Esophagus (tissue), 2 donors: ENCODE measurements at regions not wholly inside any gene's neighbourhood (a gene's known extent, or its start where the extent isn't known, plus 50 kb on each side); places are given as distances from the start of the nearest gene placed in this dataset.

ENCODE experiments used
- H3K27ac ChIP-seq, 2 donors: one replicate each; pipeline ENCODE4 v1.5.1; 2013; ENCODE audit warnings: low read depth in 2 of 2, mild to moderate bottlenecking in 2 of 2, inconsistent platforms in 1 of 2, low read length in 1 of 2, moderate library complexity in 1 of 2
- H3K27me3 ChIP-seq, 2 donors: one replicate each; pipeline ENCODE4 v1.6.1; 2013; ENCODE audit warnings: low read length in 2 of 2, control low read depth in 1 of 2, mild to moderate bottlenecking in 1 of 2; ENCODE audit not compliant: insufficient read depth in 2 of 2, control insufficient read depth in 1 of 2
- H3K36me3 ChIP-seq, 2 donors: one replicate each; pipeline ENCODE4 v1.6.1; 2013; ENCODE audit warnings: low read length in 1 of 2; ENCODE audit not compliant: control insufficient read depth in 2 of 2, insufficient read depth in 2 of 2
- H3K4me1 ChIP-seq, 2 donors: one replicate each; pipeline ENCODE4 v1.6.1; 2013; ENCODE audit warnings: low read length in 1 of 2; ENCODE audit not compliant: control insufficient read depth in 2 of 2, insufficient read depth in 2 of 2
- H3K4me3 ChIP-seq, 2 donors: one replicate each; pipeline ENCODE4 v1.5.1; 2013; ENCODE audit warnings: low read length in 2 of 2, mild to moderate bottlenecking in 2 of 2, low read depth in 1 of 2, moderate library complexity in 1 of 2
- H3K9me3 ChIP-seq, 2 donors: one replicate each; pipeline ENCODE4 v1.6.1; 2013; ENCODE audit warnings: mild to moderate bottlenecking in 2 of 2, low read depth in 1 of 2, low read length in 1 of 2, moderate library complexity in 1 of 2; ENCODE audit not compliant: control insufficient read depth in 2 of 2, insufficient read depth in 1 of 2
- WGBS, 2 donors: extraction: QIAGEN DNeasy Blood & Tissue Kit; methylation state at CpG; one replicate each; pipeline ENCODE4 v1.1.7; 2013; 5-methylcytosine and 5-hydroxymethylcytosine counted together
- donor health status: healthy with polysubstance abuse.
- donor health status: Bipolar disorder and iron deficiency.

GRCh38 chr5:21152611-21153010 lies 1164.6 kb upstream of the CDH18 start:
- no peak overlapping the region for H3K27ac ChIP-seq
- H3K4me1 ChIP-seq: no peaks in the 10 kb centered on the region
- H3K36me3 ChIP-seq: no peaks in the 10 kb centered on the region
- peaks cover 0 to 2% of the 10 kb centered on the region in 2 donors for H3K9me3 ChIP-seq
- H3K27me3 ChIP-seq: no peaks in the 10 kb centered on the region
- no peak overlapping the region for H3K4me3 ChIP-seq

DNA sequence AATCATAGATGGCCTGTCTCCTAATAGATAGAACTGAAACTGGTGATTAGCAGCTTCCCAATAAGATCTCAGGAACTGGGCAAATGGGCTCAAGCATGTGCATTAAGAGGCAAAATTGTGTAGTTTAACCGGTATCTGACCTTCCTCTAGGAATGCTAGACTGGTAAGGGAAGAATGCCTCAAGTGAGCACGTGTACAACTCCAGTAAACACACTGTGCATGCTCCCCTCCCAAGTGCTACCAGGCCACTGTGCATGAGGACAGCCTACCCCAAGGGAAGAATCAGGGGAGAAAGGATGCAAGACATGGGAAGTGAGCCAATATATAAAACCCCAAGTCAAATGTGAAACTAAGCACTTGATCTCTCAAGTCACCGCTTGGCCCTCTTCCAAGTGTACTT lies 1157.4 kb upstream of the CDH18 start:
- no peaks in the 10 kb centered on the region for H3K27me3 ChIP-seq
- H3K4me3 ChIP-seq: no peak overlapping the region
- no peaks in the 10 kb centered on the region for H3K9me3 ChIP-seq
- 68 to 72% methylated on average over 3 of the region's 3 CpGs for WGBS, 2 donors
- H3K36me3 ChIP-seq: no peaks in the 10 kb centered on the region
- H3K4me1 ChIP-seq: no peaks in the 10 kb centered on the region
- H3K27ac ChIP-seq: no peak overlapping the region

DNA sequence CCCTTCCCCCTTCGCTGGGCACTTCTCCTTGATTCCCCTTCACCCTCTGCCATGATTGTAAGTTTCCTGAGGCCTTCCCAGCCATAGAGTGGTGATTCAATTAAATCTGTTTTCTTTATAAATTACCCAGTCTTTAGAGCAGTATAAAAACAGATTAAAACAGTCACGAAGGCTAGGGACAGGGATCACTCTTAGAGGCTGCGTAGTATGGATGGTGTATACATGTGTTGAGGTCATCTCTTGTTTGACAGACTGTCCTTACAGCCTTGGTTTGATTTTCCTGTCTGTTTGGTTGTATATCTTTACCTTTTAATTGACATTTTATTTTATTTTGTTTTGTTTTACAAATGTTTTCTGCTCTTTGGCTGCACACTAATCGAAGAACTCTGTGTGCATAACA lies 1155.7 kb upstream of the CDH18 start:
- Histone ChIP-seq H3K27ac (no peak overlapping the region), H3K36me3 (no peaks in the 10 kb centered on the region), H3K9me3 (no peaks in the 10 kb centered on the region), H3K4me3 (no peak overlapping the region), H3K4me1 (no peaks in the 10 kb centered on the region), H3K27me3 (no peaks in the 10 kb centered on the region)
- WGBS, 2 donors: 80 to 88% methylated on average over 4 of the region's 4 CpGs

DNA sequence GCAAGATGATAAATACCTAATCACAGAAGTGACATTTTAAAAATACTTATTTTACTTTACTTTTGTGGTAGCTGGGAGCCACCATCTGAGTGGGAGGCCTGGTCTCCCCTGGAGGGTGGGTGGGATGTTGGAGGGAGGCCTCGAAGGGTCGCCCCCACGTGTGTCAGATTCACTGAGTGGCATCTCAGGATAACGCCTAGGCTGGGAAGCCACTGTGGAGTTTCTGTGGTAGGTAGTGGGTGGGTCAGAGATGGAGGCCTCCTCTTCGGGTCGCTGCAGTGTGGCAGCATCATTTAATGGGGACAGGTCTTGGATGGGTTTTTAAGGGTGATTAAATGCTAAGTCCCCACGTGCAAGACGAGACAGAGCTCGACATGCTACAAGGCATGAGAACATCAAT lies 1154.8 kb upstream of the CDH18 start:
- no peak overlapping the region for H3K27ac ChIP-seq
- H3K4me3 ChIP-seq: no peak overlapping the region
- no peaks in the 10 kb centered on the region for H3K27me3 ChIP-seq
- no peaks in the 10 kb centered on the region for H3K9me3 ChIP-seq
- H3K36me3 ChIP-seq: no peaks in the 10 kb centered on the region
- WGBS, 2 donors: 90 to 92% methylated on average over 9 of the region's 9 CpGs
- H3K4me1 ChIP-seq: no peaks in the 10 kb centered on the region

DNA sequence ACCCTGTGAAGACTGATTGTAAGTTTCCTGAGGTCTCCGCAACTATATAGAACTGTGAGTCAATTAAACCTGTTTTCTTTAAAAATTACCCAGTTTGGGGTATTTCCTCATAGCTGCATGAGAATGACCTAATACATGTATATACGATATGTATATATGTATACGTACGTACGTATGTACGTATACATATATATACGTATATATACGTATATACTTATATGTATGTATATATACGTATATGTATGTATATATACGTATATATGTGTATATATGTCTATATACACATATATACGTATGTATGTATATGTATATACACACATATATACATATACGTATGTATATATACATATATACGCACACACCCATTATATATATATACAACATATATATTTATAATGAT lies 1153.0 kb upstream of the CDH18 start:
- Histone ChIP-seq H3K27me3 (no peaks in the 10 kb centered on the region), H3K36me3 (no peaks in the 10 kb centered on the region), H3K9me3 (no peaks in the 10 kb centered on the region), H3K4me1 (no peaks in the 10 kb centered on the region), H3K27ac (no peak overlapping the region), H3K4me3 (no peak overlapping the region)
- WGBS, 2 donors: 90 to 91% methylated on average over 13 of the region's 13 CpGs

DNA sequence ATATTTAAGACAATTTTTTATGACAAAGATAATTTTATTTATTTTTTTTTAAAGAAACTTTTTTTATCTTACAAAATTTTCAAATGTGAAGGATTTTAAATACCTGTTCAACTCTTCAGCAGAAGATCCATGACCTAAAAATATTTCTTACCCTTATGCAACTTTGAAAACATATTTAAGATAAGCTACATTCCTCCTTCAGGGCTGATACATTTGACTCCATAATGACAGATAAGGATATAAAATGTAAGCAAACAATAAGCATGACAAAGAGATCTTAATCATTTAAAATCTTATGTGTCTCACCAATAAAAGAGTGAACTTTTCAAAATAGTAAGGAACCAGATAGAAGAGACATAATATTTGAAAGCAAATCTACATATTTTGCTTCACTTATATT lies 1138.2 kb upstream of the CDH18 start:
- Histone ChIP-seq H3K27me3 (no peaks in the 10 kb centered on the region), H3K4me1 (no peaks in the 10 kb centered on the region), H3K4me3 (no peak overlapping the region), H3K9me3 (no peaks in the 10 kb centered on the region), H3K27ac (no peak overlapping the region), H3K36me3 (no peaks in the 10 kb centered on the region)

DNA sequence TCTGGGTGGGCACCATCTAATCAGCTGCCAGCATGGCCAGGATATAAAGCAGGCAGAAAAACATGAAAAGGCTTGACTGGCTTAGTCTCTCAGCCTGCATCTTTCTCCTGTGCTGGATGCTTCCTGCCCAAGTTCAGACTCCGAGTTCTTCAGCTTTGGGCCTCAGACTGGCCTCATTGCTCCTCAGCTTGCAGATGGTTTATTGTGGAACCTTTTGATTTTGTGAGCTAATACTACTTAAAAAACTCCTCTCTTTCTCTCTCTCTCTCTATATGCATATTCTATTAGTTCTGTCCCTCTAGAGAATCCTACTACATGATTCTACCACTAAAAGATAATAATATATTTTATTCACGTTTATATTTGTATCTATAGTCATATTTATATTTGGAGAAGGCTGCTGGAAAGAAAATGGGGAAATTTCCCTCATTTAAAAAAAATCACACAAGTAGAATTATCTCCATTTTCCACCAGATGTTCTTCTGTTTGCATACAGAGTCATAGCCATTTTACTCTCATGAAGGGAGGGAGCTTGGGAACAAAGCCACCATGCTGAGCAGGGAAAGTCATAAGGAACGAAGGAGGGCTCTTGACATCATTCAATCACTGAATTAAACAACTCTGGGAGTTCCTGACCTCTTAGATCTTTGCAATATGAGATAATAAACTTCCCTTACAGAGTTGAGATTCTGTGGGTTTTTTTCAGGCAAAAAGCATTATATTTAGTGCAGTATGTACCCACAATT lies 1137.4 kb upstream of the CDH18 start:
- H3K27ac ChIP-seq: no peak overlapping the region
- H3K9me3 ChIP-seq: no peaks in the 10 kb centered on the region
- H3K4me1 ChIP-seq: no peaks in the 10 kb centered on the region
- no peaks in the 10 kb centered on the region for H3K27me3 ChIP-seq
- WGBS, 2 donors: 46 to 54% methylated on average over 3 of the region's 3 CpGs
- no peaks in the 10 kb centered on the region for H3K36me3 ChIP-seq
- no peak overlapping the region for H3K4me3 ChIP-seq

DNA sequence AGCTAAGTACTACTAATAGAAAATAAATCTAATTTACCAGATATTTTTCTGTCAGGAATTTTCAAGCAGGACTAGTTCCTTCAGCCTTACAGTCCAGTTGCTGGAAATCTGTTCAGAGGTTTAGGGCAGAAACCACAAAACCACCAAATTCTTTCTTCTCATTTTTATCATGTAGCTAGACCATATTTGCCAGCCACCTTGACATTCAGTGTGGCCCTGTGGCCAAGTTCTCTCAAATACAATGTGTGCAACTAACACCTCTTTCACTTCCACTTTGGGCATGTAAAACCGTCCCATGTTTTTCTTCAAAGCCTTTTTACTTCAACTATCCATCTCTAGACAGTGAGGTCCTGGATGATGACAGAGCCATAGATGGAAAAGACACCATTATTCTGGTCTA lies 1133.2 kb upstream of the CDH18 start:
- no peaks in the 10 kb centered on the region for H3K4me1 ChIP-seq
- H3K27ac ChIP-seq: no peak overlapping the region
- WGBS, 2 donors: 84 to 86% methylated on average over 1 of the region's 1 CpG
- no peaks in the 10 kb centered on the region for H3K27me3 ChIP-seq
- no peaks in the 10 kb centered on the region for H3K36me3 ChIP-seq
- no peaks in the 10 kb centered on the region for H3K9me3 ChIP-seq
- H3K4me3 ChIP-seq: no peak overlapping the region

- no peak overlapping the region for H3K27ac ChIP-seq
- 73 to 74% methylated on average over 1 of the region's 1 CpG for WGBS, 2 donors
- H3K36me3 ChIP-seq: no peaks in the 10 kb centered on the region
- H3K9me3 ChIP-seq: no peaks in the 10 kb centered on the region
- no peaks in the 10 kb centered on the region for H3K27me3 ChIP-seq
- no peaks in the 10 kb centered on the region for H3K4me1 ChIP-seq
- H3K4me3 ChIP-seq: no peak overlapping the region
Observed at GRCh38 chr5:21097661-21098060, 1109.7 kb upstream of the CDH18 start.

DNA sequence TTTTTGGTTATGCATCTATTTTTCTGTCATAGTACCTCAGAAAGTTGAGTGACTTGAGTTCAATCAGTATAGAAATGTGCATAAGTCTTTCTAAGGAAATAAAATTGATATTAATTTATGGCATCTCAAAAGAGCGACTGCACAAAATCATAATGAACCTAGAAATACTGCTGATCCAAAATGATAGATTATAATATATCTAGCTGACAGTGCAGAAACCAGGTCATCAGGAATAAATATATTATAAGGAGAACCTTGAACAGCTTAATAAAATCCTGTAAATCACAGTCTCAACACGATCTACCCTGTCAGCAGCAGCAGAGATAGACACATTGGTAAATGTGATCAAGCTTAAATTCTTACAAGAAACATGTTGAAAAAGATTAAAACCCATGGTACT lies 1106.6 kb upstream of the CDH18 start:
- no peak overlapping the region for H3K4me3 ChIP-seq

More for the DNA sequence above, 1106.6 kb upstream of the CDH18 start:
- 48 to 69% methylated on average over 2 of the region's 2 CpGs for WGBS, 2 donors
- no peaks in the 10 kb centered on the region for H3K9me3 ChIP-seq
- H3K27ac ChIP-seq: no peak overlapping the region
- no peaks in the 10 kb centered on the region for H3K4me1 ChIP-seq
- H3K36me3 ChIP-seq: no peaks in the 10 kb centered on the region
- H3K27me3 ChIP-seq: no peaks in the 10 kb centered on the region
